BLaER1 (cell line): ENCODE measurements at regions not wholly inside any gene's neighbourhood (a gene's known extent, or its start where the extent isn't known, plus 50 kb on each side); places are given as distances from the start of the nearest gene placed in this dataset.
"Not testable (repeated sequence)": the region's sequence is repeated elsewhere in the genome, so short reads cannot be mapped to it uniquely, and the experiment has no call there.

Source experiments
- H3K27ac ChIP-seq: shearing (Covaris generic); formaldehyde crosslinking; 2 replicates; pipeline ENCODE4 v1.8.1; 2022
- H3K27me3 ChIP-seq: shearing (Covaris generic); formaldehyde crosslinking; 2 replicates; pipeline ENCODE4 v1.8.1; 2022
- H3K36me3 ChIP-seq: shearing (Covaris generic); formaldehyde crosslinking; 2 replicates; pipeline ENCODE4 v1.8.1; 2022
- H3K4me1 ChIP-seq: shearing (Covaris generic); formaldehyde crosslinking; 2 replicates; pipeline ENCODE4 v1.8.1; 2022
- H3K4me2 ChIP-seq: shearing (Covaris generic); formaldehyde crosslinking; 2 replicates; pipeline ENCODE4 v1.8.1; 2022
- H3K4me3 ChIP-seq: shearing (Covaris generic); formaldehyde crosslinking; 2 replicates; pipeline ENCODE4 v1.8.1; 2022
- H3K9ac ChIP-seq: shearing (Covaris generic); formaldehyde crosslinking; 2 replicates; pipeline ENCODE4 v1.8.1; 2022
- H3K9me3 ChIP-seq: shearing (Covaris generic); formaldehyde crosslinking; 2 replicates; pipeline ENCODE4 v1.8.1; 2022
- H4K20me1 ChIP-seq: shearing (Covaris generic); formaldehyde crosslinking; 2 replicates; pipeline ENCODE4 v1.8.1; 2022
- Cebpa-rat ChIP-seq: shearing (Covaris generic); IDR thresholded peaks from 2 replicates; pipeline ENCODE4 v1.8.1; 2022

DNA sequence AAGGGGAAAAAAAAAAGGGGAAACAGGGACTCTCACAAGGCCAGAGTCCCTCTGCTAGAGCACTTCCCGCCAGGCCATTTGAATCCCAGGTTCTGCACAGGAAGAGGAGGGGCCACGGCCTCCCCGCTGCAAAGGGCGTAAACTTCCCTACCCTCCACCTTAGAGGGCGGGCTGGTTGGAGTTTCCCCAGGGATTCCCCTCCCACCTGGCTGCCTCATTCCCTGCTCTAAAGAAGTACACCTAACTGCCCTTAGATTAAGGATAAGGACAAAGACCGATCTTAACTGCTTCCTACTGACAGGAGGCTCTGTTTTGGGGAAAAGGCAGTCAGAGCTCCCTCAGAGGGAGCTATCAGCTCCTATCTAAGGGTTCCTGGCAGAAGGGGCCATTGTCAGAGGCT is 102.0 kb upstream of the ARMC3 start:
- no peaks in the 10 kb centered on the region for H4K20me1 ChIP-seq
- H3K9me3 ChIP-seq = peaks cover 8% of the 10 kb centered on the region; the same call in 1 of the 2 replicates
- H3K27ac ChIP-seq = no peak overlapping the region
- no peak overlapping the region for H3K4me2 ChIP-seq
- H3K36me3 ChIP-seq = no peaks in the 10 kb centered on the region
- no peak for TF ChIP-seq Cebpa-rat
- H3K4me1 ChIP-seq = no peaks in the 10 kb centered on the region
- no peak overlapping the region for H3K4me3 ChIP-seq
- no peaks in the 10 kb centered on the region for H3K27me3 ChIP-seq
- H3K9ac ChIP-seq = no peak overlapping the region

DNA sequence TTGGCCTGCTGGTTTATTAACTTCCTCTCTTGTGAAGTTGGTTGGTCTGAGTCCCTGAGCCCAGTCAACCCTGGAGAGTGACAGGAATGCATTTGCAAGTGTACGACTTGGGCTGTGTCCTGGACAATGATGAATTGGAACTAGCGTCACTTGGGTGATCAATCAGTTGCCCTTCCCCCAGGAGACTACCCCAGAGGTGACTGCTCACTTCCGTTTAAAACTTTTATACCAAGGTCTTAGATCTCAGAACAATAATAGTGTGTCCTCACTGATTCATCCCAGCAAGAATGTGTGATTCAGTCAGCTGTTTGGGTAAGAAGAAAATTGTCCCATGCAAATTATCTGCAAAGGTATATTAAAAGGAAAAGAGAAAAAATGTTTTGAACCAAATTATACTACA is 102.9 kb upstream of the ARMC3 start:
- no peaks in the 10 kb centered on the region for H4K20me1 ChIP-seq
- TF ChIP-seq Cebpa-rat = no peak
- no peak overlapping the region for H3K4me2 ChIP-seq
- no peaks in the 10 kb centered on the region for H3K4me1 ChIP-seq
- H3K36me3 ChIP-seq = no peaks in the 10 kb centered on the region
- H3K9ac ChIP-seq = no peak overlapping the region
- H3K9me3 ChIP-seq = no peaks in the 10 kb centered on the region
- H3K4me3 ChIP-seq = no peak overlapping the region
- H3K27ac ChIP-seq = no peak overlapping the region
- H3K27me3 ChIP-seq = no peaks in the 10 kb centered on the region

DNA sequence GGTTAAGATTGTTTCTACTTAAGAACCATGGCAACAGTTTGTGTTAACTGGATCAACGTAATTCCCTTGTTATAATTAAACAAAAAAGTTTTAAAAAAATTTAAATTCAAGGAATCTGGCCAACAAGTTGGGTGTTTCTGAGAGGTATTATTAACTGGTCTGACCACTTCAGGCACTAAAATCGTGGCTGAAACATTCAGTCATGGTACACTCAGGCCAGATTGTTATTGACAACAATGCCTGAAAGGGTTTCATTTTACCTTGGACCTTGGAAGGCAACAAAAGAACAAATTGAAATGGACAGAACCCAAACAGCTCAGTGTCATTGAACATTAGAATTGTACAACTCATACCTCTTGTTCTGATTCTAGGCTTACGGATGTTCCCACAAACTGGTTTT is 103.3 kb upstream of the ARMC3 start:
- Histone ChIP-seq H3K9ac (no peak overlapping the region), H3K4me2 (no peak overlapping the region), H3K9me3 (no peaks in the 10 kb centered on the region), H3K4me3 (no peak overlapping the region), H3K27ac (no peak overlapping the region), H3K27me3 (no peaks in the 10 kb centered on the region), H3K4me1 (no peaks in the 10 kb centered on the region), H3K36me3 (no peaks in the 10 kb centered on the region), H4K20me1 (no peaks in the 10 kb centered on the region)
- TF ChIP-seq Cebpa-rat = no peak

DNA sequence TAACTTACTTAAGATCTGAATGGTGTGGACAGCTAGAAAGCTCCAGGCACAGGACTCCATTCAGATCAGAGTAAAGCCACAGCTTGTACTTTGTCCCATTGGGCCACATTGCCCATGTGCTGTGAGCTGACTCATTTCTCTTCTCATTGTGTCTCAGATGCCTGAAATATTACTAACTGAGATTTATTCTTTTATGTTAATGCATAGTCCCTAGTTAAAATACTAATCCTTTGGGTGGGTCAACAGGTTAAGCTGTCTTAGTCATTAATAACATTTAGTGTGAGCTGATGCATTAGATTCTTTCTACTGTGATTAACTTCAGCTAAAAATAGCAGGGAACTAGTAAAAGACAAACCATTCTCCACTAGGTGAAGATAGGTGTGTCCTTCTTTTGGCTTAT is 104.7 kb upstream of the ARMC3 start:
- Histone ChIP-seq H3K27ac (no peak overlapping the region), H4K20me1 (no peaks in the 10 kb centered on the region), H3K27me3 (no peaks in the 10 kb centered on the region), H3K4me2 (no peak overlapping the region), H3K4me3 (no peak overlapping the region), H3K4me1 (no peaks in the 10 kb centered on the region), H3K9ac (no peak overlapping the region), H3K9me3 (no peaks in the 10 kb centered on the region), H3K36me3 (no peaks in the 10 kb centered on the region)
- no peak for TF ChIP-seq Cebpa-rat

DNA sequence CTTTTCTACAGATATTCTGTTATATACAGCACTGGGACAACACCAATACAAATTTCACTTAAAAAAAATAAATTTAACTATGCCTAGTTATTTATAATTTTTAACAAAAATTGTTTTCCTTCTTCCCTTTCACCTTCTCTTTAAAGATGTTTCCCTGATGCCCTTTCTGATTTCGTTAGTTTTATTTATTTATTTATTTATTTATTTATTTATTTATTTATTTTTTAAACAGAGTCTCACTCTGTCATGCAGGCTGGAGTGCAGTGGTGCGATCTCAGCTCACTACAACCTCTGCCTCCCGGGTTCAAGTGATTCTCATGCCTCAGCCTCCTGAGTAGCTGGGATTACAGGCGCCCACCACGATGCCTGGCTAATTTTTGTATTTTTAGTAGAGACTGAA is 105.9 kb upstream of the ARMC3 start:
- not testable (repeated sequence) for H3K9me3 ChIP-seq, H3K4me3 ChIP-seq, H3K4me2 ChIP-seq, H3K9ac ChIP-seq, H3K27ac ChIP-seq, H3K27me3 ChIP-seq, H3K4me1 ChIP-seq, H4K20me1 ChIP-seq, H3K36me3 ChIP-seq

DNA sequence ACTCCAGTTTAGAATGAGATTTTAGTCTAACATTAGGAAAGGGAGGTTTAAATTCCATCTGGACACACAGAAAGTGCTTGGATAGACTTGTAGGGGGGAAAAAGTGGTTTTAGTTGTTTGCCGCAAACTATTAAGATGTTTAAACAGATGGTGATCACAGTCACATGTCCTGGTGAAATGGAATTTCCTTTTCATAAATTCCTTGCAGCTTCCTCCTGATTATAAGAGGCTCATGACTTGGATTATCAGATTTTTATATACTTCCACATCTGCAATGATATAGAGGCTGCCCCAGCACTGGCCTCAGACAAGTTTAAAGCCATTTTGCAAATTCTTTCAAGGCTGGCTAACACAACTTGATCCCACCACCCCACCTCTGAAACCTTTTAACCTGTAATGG is 106.4 kb upstream of the ARMC3 start:
- Histone ChIP-seq H4K20me1 (no peaks in the 10 kb centered on the region), H3K4me2 (no peak overlapping the region), H3K36me3 (no peaks in the 10 kb centered on the region), H3K27ac (no peak overlapping the region), H3K9me3 (no peaks in the 10 kb centered on the region), H3K4me3 (no peak overlapping the region), H3K9ac (no peak overlapping the region), H3K4me1 (no peaks in the 10 kb centered on the region), H3K27me3 (no peaks in the 10 kb centered on the region)
- no peak for TF ChIP-seq Cebpa-rat

DNA sequence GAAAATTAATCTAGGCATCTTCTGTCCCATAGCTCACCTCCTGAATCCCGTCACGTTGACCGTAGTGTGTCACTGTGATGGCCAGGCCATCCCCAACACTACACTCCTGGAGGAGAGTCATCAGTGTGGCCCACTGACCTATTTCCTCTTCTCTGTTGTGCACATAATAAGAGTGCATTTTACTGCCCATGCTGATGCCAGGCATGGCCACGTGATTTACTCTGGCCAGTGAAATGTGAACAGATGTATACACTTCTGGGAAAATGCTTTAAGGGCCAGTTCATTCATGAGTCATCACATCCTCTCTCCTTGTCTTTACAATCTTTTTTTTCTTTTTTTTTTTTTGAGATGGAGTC is 101.9 kb upstream of the PIP4K2A start:
- TF ChIP-seq Cebpa-rat = no peak
- no peaks in the 10 kb centered on the region for H4K20me1 ChIP-seq
- no peak overlapping the region for H3K4me3 ChIP-seq
- no peak overlapping the region for H3K27ac ChIP-seq
- no peaks in the 10 kb centered on the region for H3K27me3 ChIP-seq
- H3K4me1 ChIP-seq = no peaks in the 10 kb centered on the region
- no peaks in the 10 kb centered on the region for H3K36me3 ChIP-seq
- H3K4me2 ChIP-seq = no peak overlapping the region
- H3K9me3 ChIP-seq = no peaks in the 10 kb centered on the region
- H3K9ac ChIP-seq = no peak overlapping the region

DNA sequence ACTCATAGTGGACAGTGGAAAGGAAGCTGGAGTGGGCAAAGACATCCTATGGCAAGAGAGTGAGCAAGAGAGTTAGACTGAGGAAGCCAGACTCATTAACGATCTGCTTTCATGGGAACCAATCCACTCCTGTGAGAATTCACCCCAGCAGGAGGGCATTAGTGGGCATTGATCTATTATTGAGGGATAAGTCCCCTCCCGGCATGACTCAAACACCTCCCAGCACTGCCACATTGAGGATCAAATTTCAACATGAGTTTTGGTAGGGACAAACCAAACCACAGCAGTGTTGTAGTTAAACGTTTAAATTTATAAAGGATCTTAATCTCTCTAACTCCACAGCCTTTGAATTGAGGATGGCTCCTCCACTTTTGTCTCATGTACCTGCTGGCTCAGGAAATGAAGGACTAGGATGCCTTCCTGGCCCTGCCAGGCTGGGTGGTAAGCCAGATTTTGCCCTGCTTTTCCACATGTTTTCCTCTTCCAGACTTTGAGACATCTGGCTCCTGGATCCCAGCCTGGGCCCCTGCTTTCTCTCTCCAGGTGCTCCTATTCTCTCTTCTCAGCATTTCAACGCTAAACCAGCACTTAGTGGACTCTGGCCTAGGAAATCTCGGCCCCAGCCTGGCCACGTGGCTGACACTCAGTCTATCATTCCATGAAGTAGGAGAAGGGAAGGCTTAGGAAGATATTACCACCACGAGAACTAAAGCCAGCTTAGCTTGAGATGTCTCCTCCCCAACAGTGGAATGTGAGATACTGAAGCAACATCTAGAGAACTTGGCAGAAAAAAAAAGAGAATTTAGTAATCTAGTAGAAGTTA is 96.5 kb upstream of the PIP4K2A start:
- no peak overlapping the region for H3K4me2 ChIP-seq
- H3K27me3 ChIP-seq = peaks cover 7% of the 10 kb centered on the region; the same call in 1 of the 2 replicates
- no peaks in the 10 kb centered on the region for H3K9me3 ChIP-seq
- H3K4me1 ChIP-seq = no peaks in the 10 kb centered on the region
- no peaks in the 10 kb centered on the region for H4K20me1 ChIP-seq
- H3K9ac ChIP-seq = no peak overlapping the region
- no peak overlapping the region for H3K27ac ChIP-seq
- no peak overlapping the region for H3K4me3 ChIP-seq
- H3K36me3 ChIP-seq = no peaks in the 10 kb centered on the region
- TF ChIP-seq Cebpa-rat = no peak

DNA sequence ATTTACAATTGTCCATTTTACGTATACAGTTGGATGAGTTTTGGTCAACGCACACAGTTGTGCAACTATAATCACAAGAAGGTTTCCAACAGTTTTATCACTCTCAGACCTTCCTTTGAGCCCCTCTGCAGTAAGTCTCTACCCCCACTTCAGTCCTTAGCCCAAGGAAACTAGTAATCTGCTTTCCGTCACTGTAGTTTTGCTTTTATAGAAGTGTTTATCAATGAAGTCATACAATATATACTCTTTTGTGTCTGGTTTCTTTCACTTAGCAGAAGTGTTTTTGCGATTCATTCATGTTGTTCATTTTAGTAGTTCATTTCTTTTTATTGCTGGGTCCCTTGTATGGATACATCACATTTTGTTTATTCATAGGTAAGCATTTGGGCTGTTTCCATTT is 92.9 kb upstream of the PIP4K2A start:
- Histone ChIP-seq H3K4me2 (no peak overlapping the region), H3K9me3 (no peaks in the 10 kb centered on the region), H3K36me3 (no peaks in the 10 kb centered on the region), H3K27me3 (peaks cover 40% of the 10 kb centered on the region; the same call in 1 of the 2 replicates), H3K4me3 (no peak overlapping the region), H3K9ac (no peak overlapping the region), H3K27ac (no peak overlapping the region), H3K4me1 (no peaks in the 10 kb centered on the region), H4K20me1 (no peaks in the 10 kb centered on the region)
- no peak for TF ChIP-seq Cebpa-rat

DNA sequence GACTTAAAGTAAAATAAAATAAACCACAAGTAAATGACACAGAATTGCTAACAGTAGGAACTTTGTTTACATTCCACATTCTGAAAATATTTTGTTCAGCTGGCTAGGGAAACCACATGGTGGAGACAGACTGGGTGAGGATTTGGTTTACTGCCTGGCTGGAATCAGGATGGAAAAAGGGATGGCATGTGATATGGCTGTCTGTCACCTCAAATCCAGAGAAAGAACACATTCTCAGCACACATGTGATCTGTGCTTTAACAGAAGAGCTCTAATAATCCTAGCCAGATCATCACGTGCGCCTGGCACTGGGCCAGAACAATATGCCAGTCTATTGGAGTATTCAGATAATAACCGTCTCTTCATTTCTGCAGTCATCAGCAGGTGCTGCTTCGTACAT is 90.9 kb upstream of the PIP4K2A start:
- no peak overlapping the region for H3K4me3 ChIP-seq

More for the DNA sequence above, 90.9 kb upstream of the PIP4K2A start:
- TF ChIP-seq Cebpa-rat = no peak
- Histone ChIP-seq H3K9ac (no peak overlapping the region), H3K4me1 (no peaks in the 10 kb centered on the region), H3K9me3 (0 out of 2 replicates have a peak, but pooled peaks cover 3% of the 10 kb centered on the region), H4K20me1 (no peaks in the 10 kb centered on the region), H3K27me3 (peaks cover 60% of the 10 kb centered on the region), H3K36me3 (no peaks in the 10 kb centered on the region), H3K4me2 (no peak overlapping the region), H3K27ac (no peak overlapping the region)
